Uterus (tissue), 3 donors: ENCODE measurements at regions not wholly inside any gene's neighbourhood (a gene's known extent, or its start where the extent isn't known, plus 50 kb on each side); places are given as distances from the start of the nearest gene placed in this dataset.

Source experiments
- DNase-seq, 2 donors: peaks; one replicate each; pipeline ENCODE4 v3.0.0-alpha.2; 2019 to 2020
- H3K27ac ChIP-seq, 2 donors: fragments of 200-600 bp; sonication (generic); 1 replicate in 1 of 2; 2 replicates in 1 of 2; pipeline ENCODE4 v1.5.1; 2016 to 2018
- H3K27me3 ChIP-seq, 2 donors: fragments of 200-600 bp; sonication (generic); one replicate each; pipeline ENCODE4 v1.5.1; 2018 to 2019; ENCODE audit warnings: control low read depth in 1 of 2
- H3K36me3 ChIP-seq, 2 donors: fragments of 200-600 bp; sonication (generic); one replicate each; pipeline ENCODE4 v1.5.1; 2019; ENCODE audit warnings: control low read depth in 1 of 2
- H3K4me1 ChIP-seq, 2 donors: fragments of 200-600 bp; sonication (generic); one replicate each; pipeline ENCODE4 v1.5.1; 2018 to 2019; ENCODE audit warnings: control low read depth in 1 of 2
- H3K4me3 ChIP-seq, 2 donors: fragments of 200-600 bp; sonication (generic); 1 replicate in 1 of 2; 2 replicates in 1 of 2; pipeline ENCODE4 v1.5.1; 2018 to 2019; ENCODE audit warnings: mild to moderate bottlenecking in 1 of 2
- H3K9me3 ChIP-seq, 2 donors: fragments of 200-600 bp; sonication (generic); one replicate each; pipeline ENCODE4 v1.5.1; 2019; ENCODE audit warnings: control low read depth in 1 of 2
- CTCF ChIP-seq, 4 experiments: fragments of 200-600 bp in 2 of 4; fragments of 450-650 bp in 2 of 4; sonication (generic) in 2 of 4; IDR thresholded peaks; one replicate each; pipeline ENCODE4 v1.5.1; 2016 to 2019; ENCODE audit warnings: antibody characterized with exemption in 4 of 4, mild to moderate bottlenecking in 2 of 4, moderate library complexity in 1 of 4
- POLR2A ChIP-seq, 2 donors: fragments of 450-650 bp; IDR thresholded peaks; one replicate each; pipeline ENCODE4 v1.6.1; 2016; ENCODE audit warnings: antibody characterized with exemption in 2 of 2, mild to moderate bottlenecking in 1 of 2, moderate library complexity in 1 of 2
- intact Hi-C: fragments of 100-400 bp; cut with DNase I; formaldehyde crosslinking; loops from one replicate; pipeline ENCODE4 v1.15.1; 2023; ENCODE audit warnings: low total_unique reads
- donor health status: DM: yes; HTN: yes; CAD: no.

GRCh38 chr7:42432644-42433043 lies 195.6 kb upstream of the GLI3 start:
- intact Hi-C loops: no loop called here
- no peak overlapping the region for H3K27ac ChIP-seq

GRCh38 chr7:42431873-42432272 lies 194.9 kb upstream of the GLI3 start:
- no peak for DNase-seq
- Histone ChIP-seq H3K27me3 (no peaks in the 10 kb centered on the region), H3K27ac (no peak overlapping the region), H3K4me3 (no peak overlapping the region), H3K9me3 (no peaks in the 10 kb centered on the region), H3K36me3 (no peaks in the 10 kb centered on the region), H3K4me1 (no peaks in the 10 kb centered on the region)
- intact Hi-C loops: no loop called here
- TF ChIP-seq POLR2A (IDR thresholded peaks at IDR 0.05) (no peak), CTCF (IDR thresholded peaks at IDR 0.05) (no peak)

More at GRCh38 chr7:42432644-42433043, 195.6 kb upstream of the GLI3 start:
- Histone ChIP-seq H3K4me3 (no peak overlapping the region), H3K36me3 (no peaks in the 10 kb centered on the region), H3K4me1 (no peaks in the 10 kb centered on the region), H3K9me3 (no peaks in the 10 kb centered on the region), H3K27me3 (no peaks in the 10 kb centered on the region)
- TF ChIP-seq POLR2A (IDR thresholded peaks at IDR 0.05) (no peak), CTCF (IDR thresholded peaks at IDR 0.05) (no peak)
- no peak for DNase-seq

GRCh38 chr7:42429339-42429738 lies 192.3 kb upstream of the GLI3 start:
- intact Hi-C loops: no loop called here
- Histone ChIP-seq H3K9me3 (no peaks in the 10 kb centered on the region), H3K36me3 (no peaks in the 10 kb centered on the region), H3K4me1 (no peaks in the 10 kb centered on the region), H3K27ac (no peak overlapping the region), H3K27me3 (no peaks in the 10 kb centered on the region), H3K4me3 (no peak overlapping the region)
- DNase-seq: no peak
- no peak for TF ChIP-seq POLR2A (IDR thresholded peaks at IDR 0.05)
- TF ChIP-seq CTCF (IDR thresholded peaks at IDR 0.05): no peak

- TF ChIP-seq POLR2A (IDR thresholded peaks at IDR 0.05) (no peak), CTCF (IDR thresholded peaks at IDR 0.05) (no peak)
- no peak overlapping the region for H3K4me3 ChIP-seq
- no peaks in the 10 kb centered on the region for H3K9me3 ChIP-seq
- DNase-seq: no peak
- H3K27ac ChIP-seq: no peak overlapping the region
- no peaks in the 10 kb centered on the region for H3K36me3 ChIP-seq
- intact Hi-C loops: no loop called here
- no peaks in the 10 kb centered on the region for H3K4me1 ChIP-seq
- H3K27me3 ChIP-seq: no peaks in the 10 kb centered on the region
These were observed 189.2 kb upstream of the GLI3 start for GRCh38 chr7:42426163-42426562.

- H3K36me3 ChIP-seq: no peaks in the 10 kb centered on the region
- no peaks in the 10 kb centered on the region for H3K9me3 ChIP-seq
- no peaks in the 10 kb centered on the region for H3K27me3 ChIP-seq
- intact Hi-C loops: no loop called here
- no peak overlapping the region for H3K4me3 ChIP-seq
- TF ChIP-seq POLR2A (IDR thresholded peaks at IDR 0.05): no peak
- TF ChIP-seq CTCF (IDR thresholded peaks at IDR 0.05): no peak
- no peak overlapping the region for H3K27ac ChIP-seq
- no peaks in the 10 kb centered on the region for H3K4me1 ChIP-seq
- DNase-seq: no peak
These were observed 178.0 kb upstream of the GLI3 start for GRCh38 chr7:42414941-42415505.
